LNCAP (cell line): ENCODE measurements at regions not wholly inside any gene's neighbourhood (a gene's known extent, or its start where the extent isn't known, plus 50 kb on each side); places are given as distances from the start of the nearest gene placed in this dataset.

ENCODE experiments used
- TF ChIP-seq, protein P1 (sequence below): fragments of 450-650 bp; IDR thresholded peaks from 2 replicates; pipeline ENCODE4 v1.5.1; 2017; ENCODE audit warnings: mild to moderate bottlenecking

DNA sequence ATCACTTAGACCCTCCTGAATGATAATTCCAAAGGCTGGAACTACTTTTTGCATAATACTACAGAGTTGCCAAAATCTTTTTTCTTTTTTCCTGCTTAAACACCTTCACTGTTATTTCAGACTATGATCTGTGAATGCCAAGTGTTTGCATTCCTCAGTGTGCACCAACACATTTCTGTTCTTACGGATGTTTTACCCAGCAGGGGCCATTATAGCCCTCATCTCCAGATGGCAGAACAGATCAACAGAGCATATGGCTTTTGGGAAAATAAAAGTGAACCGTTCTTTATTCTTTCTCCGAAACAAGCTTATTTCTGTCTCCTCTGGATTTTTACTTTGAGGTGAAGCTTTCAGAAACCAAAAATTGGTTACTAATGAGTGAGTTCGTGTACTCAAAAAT, 1226.6 kb upstream of the FAM98A start:
- TF ChIP-seq, protein P1, sequence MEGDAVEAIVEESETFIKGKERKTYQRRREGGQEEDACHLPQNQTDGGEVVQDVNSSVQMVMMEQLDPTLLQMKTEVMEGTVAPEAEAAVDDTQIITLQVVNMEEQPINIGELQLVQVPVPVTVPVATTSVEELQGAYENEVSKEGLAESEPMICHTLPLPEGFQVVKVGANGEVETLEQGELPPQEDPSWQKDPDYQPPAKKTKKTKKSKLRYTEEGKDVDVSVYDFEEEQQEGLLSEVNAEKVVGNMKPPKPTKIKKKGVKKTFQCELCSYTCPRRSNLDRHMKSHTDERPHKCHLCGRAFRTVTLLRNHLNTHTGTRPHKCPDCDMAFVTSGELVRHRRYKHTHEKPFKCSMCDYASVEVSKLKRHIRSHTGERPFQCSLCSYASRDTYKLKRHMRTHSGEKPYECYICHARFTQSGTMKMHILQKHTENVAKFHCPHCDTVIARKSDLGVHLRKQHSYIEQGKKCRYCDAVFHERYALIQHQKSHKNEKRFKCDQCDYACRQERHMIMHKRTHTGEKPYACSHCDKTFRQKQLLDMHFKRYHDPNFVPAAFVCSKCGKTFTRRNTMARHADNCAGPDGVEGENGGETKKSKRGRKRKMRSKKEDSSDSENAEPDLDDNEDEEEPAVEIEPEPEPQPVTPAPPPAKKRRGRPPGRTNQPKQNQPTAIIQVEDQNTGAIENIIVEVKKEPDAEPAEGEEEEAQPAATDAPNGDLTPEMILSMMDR: no peak

DNA sequence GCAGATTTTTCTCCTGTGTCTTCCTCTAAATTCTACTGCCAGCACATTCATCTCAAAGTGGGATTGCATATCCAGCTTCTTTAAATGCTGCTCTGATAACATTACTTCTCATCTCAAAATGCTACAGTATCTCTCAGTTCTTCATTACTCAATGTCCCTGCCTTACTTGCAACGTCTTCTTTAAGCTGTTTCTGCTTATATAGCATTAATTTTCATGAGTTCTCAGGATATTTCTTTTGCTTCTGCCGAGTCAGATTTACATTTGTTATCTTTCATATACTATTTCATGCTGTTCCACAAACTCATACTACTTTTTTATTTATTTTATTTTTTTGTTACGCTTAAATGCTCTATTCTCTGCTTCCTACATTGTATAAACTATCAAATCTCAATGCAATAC, 1223.5 kb upstream of the FAM98A start:
- TF ChIP-seq, protein P1: no peak

DNA sequence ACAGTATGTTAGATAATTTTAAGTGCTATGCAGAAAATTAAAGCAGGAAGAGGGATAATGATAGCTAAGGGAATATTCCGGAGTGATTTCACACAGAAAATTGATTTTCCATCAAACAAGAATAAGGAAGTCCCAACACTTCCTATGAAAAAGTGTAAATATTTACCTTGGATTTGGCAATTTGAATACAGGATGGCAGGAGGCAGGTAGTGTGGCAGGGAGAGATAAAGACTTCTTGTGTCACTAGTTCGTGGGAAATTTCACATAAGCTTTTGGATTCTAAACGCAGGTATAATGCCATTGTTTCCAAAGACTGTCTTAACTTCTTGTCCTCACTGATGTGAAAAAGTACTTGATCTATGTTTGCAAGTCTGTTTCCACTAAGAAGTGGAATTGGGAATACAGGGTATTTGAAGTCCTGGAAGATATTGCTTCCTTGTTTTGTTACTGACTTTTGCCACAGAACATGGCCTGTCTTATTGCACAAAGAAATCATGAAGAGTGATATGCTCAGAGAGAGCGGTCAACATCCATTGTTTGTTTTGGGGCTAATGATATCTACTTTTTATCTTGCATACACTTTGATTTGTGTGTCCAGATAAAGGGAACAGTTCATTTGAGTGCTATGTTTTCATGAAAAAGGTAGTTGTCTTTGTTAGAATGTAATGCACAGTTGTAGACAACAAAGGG, 1216.1 kb upstream of the FAM98A start:
- TF ChIP-seq, protein P1: no peak

DNA sequence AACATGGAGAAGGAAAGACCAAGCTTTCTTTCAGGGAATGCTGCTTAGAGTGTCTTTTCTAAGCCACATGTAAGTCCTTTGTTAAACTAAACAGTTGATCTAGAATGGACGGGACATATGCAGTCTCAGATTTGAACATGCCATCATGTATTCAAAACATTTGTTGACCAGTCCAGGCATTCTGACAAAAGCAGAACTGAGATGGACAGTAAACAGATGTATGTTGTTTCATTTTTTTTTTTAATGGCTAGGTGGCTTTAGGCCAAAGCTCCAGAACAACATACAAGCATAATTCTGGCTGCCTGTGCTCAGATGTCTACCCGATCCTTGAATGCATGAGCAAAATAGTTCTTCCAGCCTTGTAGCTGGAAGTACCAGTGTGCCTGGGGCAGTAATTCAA, 1211.4 kb upstream of the FAM98A start:
- TF ChIP-seq, protein P1: no peak

DNA sequence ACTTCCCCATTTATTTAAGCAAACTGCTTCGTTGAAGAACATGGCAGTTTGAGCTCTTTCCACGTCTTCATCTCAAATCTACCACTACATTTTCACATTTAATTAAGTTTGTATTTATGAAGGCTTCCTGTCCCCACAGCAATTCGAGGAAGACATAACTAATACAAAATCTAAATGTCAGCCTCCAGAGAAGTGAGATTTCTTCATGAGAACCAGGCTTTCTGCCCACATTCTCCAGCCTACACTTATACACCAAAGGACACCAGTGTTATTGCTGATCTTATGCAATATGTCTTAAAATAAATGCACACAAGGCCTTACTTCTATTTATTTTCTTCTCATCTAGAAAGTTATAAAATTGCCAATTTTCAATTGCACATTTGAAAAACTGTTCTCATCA, 1209.3 kb upstream of the FAM98A start:
- TF ChIP-seq, protein P1: no peak

DNA sequence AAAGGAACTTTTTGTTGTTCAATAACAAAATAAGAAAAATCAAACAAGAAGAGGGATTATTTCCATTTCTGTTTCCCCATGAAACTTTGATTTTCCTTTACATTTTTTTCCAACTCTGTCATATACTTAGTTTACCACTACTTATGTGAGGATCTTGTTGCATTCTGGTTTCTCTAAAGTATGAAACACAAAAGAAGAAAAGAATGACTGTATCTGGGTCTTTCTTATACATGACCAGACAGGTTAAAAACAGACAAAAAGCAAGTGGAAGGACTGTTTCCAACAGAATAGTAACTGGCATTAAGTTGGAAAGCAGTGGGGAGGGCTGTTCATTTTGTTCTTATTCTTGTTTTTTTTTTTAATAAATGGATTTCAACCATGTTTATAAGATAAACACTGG, 1207.8 kb upstream of the FAM98A start:
- TF ChIP-seq, protein P1: no peak

DNA sequence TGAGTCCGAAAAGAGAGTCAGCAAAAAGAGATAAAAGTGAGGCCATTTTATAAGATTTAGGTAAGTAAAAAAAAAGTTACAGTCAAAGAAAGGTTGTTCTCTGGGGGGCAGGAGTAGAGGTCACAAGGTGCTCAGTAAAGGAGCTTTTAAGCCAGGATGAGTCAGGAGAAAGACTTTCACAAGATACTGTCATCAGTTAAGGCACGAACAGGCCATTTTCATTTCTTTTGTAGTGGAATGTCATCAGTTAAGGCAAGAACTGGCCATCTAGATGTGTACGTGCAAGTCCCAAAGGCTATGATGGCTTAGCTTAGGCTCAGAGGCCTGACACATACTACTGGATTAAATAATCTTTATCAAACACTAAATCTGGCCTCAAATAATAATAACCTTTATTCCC, 1207.3 kb upstream of the FAM98A start:
- TF ChIP-seq, protein P1: no peak

DNA sequence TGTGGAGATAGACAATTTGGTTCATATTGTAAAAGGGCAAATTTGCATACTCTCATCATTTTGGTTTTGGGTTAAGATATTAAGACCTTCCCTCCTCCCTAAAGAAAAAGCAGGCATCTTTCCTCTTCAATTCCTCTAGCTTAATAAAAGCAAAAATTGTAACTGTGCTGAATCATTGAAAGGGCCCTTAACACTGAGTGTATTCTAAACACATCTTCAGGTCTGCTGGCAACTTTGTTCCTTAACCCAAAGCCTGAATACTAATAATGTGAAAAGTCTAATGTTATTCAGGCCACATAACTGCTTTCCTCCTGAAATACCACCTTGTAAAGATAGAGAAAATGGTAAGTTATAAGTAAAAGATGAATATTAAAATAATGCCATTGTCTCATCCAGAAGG, 1200.5 kb upstream of the FAM98A start:
- TF ChIP-seq, protein P1: no peak
